HCT116 (cell line): ENCODE measurements at regions not wholly inside any gene's neighbourhood (a gene's known extent, or its start where the extent isn't known, plus 50 kb on each side); places are given as distances from the start of the nearest gene placed in this dataset.

Experiments used
- CEBPB ChIP-seq: IDR thresholded peaks from 2 replicates; pipeline ENCODE4 v1.6.1; 2012; ENCODE audit warnings: low read depth
- CTCF ChIP-seq, 3 experiments: fragments of 200-600 bp in 1 of 3; sonication (generic) in 1 of 3; IDR thresholded peaks in 2 of 3; conservative IDR thresholded peaks in 1 of 3; 2 replicates each; pipeline ENCODE4 v1.5.1; 2012 to 2017; ENCODE audit warnings: low read depth in 2 of 3, low read length in 2 of 3, antibody characterized with exemption in 1 of 3, borderline replicate concordance in 1 of 3, control low read depth in 1 of 3, mild to moderate bottlenecking in 1 of 3, mixed read lengths in 1 of 3, mixed run types in 1 of 3, moderate library complexity in 1 of 3; ENCODE audit not compliant: insufficient read depth in 1 of 3
- EZH2 ChIP-seq: fragments of 200-600 bp; sonication (generic); IDR thresholded peaks from 2 replicates; pipeline ENCODE4 v1.6.1; 2017; ENCODE audit warnings: antibody characterized with exemption, mixed run types
- FOSL1 ChIP-seq: IDR thresholded peaks from 2 replicates; pipeline ENCODE4 v1.6.1; 2012; ENCODE audit warnings: low read depth
- POLR2A ChIP-seq: IDR thresholded peaks from 2 replicates; pipeline ENCODE4 v1.7.0; 2011; ENCODE audit warnings: borderline replicate concordance; ENCODE audit not compliant: insufficient read depth, insufficient read length; ENCODE audit errors: extremely low read depth
- POLR2AphosphoS5 ChIP-seq: IDR thresholded peaks from 2 replicates; pipeline ENCODE4 v1.6.1; 2011; ENCODE audit warnings: mild to moderate bottlenecking, low read depth, low read length, moderate library complexity
- RAD21 ChIP-seq: IDR thresholded peaks from 2 replicates; pipeline ENCODE4 v1.6.1; 2012; ENCODE audit warnings: low read depth, mild to moderate bottlenecking
- SIN3A ChIP-seq: IDR thresholded peaks from 2 replicates; pipeline ENCODE4 v1.6.1; 2012; ENCODE audit warnings: low read depth
- SRF ChIP-seq: IDR thresholded peaks from 2 replicates; pipeline ENCODE4 v1.6.1; 2012; ENCODE audit warnings: low read depth
- YY1 ChIP-seq: IDR thresholded peaks from 2 replicates; pipeline ENCODE4 v1.6.1; 2011; ENCODE audit warnings: low read length, low read depth, moderate library complexity, mild to moderate bottlenecking; ENCODE audit not compliant: insufficient replicate concordance; ENCODE audit errors: extremely low read depth
- TF ChIP-seq, protein P1 (sequence below): IDR thresholded peaks from 2 replicates; pipeline ENCODE4 v1.6.1; 2012

- TF ChIP-seq, protein P1, sequence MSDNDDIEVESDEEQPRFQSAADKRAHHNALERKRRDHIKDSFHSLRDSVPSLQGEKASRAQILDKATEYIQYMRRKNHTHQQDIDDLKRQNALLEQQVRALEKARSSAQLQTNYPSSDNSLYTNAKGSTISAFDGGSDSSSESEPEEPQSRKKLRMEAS: no peak
- TF ChIP-seq CTCF (IDR thresholded peaks at IDR 0.05 in 2 of 3, conservative IDR thresholded peaks at IDR 0.05 in 1 of 3; ENCODE audit: borderline replicate concordance in 1 of 3, insufficient read depth in 1 of 3, low read depth in 2 of 3, low read length in 2 of 3) (no peak), RAD21 (no peak), POLR2A (no peak), CEBPB (no peak), YY1 (no peak), SRF (no peak), POLR2AphosphoS5 (no peak), SIN3A (no peak), EZH2 (no peak), FOSL1 (no peak)
Measured at GRCh38 chr4:54525602-54526001, 132.2 kb upstream of the KIT start.
